Adrenal gland (tissue), 5 donors: ENCODE measurements at regions not wholly inside any gene's neighbourhood (a gene's known extent, or its start where the extent isn't known, plus 50 kb on each side); places are given as distances from the start of the nearest gene placed in this dataset.

Experiments used
- CTCF ChIP-seq, 6 experiments: fragments of 450-650 bp in 4 of 6; fragments of 200-600 bp in 2 of 6; sonication (generic) in 1 of 6; IDR thresholded peaks; 1 replicate in 5 of 6; 2 replicates in 1 of 6; pipeline versions ENCODE4 v1.5.1 to v1.8.0; 2016 to 2021; ENCODE audit warnings: antibody characterized with exemption in 6 of 6, mild to moderate bottlenecking in 2 of 6, moderate library complexity in 1 of 6
- POLR2A ChIP-seq, 2 donors: fragments of 450-650 bp; IDR thresholded peaks; one replicate each; pipeline ENCODE4 v1.6.1; 2017; ENCODE audit warnings: antibody characterized with exemption in 2 of 2, mild to moderate bottlenecking in 2 of 2, moderate library complexity in 1 of 2
- donor health status: DM: no; HTN: no; CAD: no.

DNA sequence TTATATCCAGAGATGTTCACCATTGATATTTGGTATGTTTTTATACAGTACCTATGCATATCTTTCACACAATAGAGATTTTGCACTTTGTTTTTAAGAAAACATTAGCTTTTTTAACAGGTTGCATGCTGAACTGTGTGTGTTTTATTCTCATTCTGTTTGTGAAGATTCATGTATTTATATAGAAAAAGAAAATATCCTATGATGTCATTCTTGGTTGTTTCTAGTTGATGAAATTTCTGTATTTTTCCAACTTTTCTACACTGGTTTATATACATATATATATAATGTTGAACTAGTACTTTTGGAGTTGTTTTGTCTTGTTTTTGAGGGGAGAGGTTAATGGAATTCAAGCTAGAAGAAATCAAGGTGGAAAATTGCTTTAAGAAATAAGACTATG is 143.8 kb downstream of the MATN1 start:
- TF ChIP-seq CTCF (IDR thresholded peaks at IDR 0.05), result no peak
- TF ChIP-seq POLR2A (IDR thresholded peaks at IDR 0.05), result no peak
